LoVo (cell line): ENCODE measurements at regions not wholly inside any gene's neighbourhood (a gene's known extent, or its start where the extent isn't known, plus 50 kb on each side); places are given as distances from the start of the nearest gene placed in this dataset.
"Not testable (repeated sequence)": the region's sequence is repeated elsewhere in the genome, so short reads cannot be mapped to it uniquely, and the experiment has no call there.

ENCODE experiments used
- DNase-seq: peaks from one replicate; pipeline ENCODE4 v3.0.0-alpha.2; 2016; ENCODE audit warnings: low spot score

- DNase-seq, result no peak
Measured at GRCh38 chr1:234898455-234899033, 230.1 kb downstream of the TOMM20 start.

- DNase-seq, result no peak
Measured at GRCh38 chr1:234897754-234898454, 230.7 kb downstream of the TOMM20 start.

GRCh38 chr1:234897390-234897749 lies 231.3 kb downstream of the TOMM20 start:
- DNase-seq, result no peak

GRCh38 chr1:234896477-234897389 lies 231.9 kb downstream of the TOMM20 start:
- no peak for DNase-seq

GRCh38 chr1:234893725-234894630 lies 234.7 kb downstream of the TOMM20 start:
- DNase-seq, result no peak

GRCh38 chr1:234893359-234893724 lies 235.3 kb downstream of the TOMM20 start:
- no peak for DNase-seq

GRCh38 chr1:234892642-234893041 lies 236.0 kb downstream of the TOMM20 start:
- DNase-seq, result no peak

GRCh38 chr1:234891427-234891826 lies 237.2 kb downstream of the TOMM20 start:
- no peak for DNase-seq

- DNase-seq, result no peak
Measured at GRCh38 chr1:234889643-234890042, 239.0 kb downstream of the TOMM20 start.

GRCh38 chr1:234888247-234888646 lies 240.4 kb downstream of the TOMM20 start:
- DNase-seq, result not testable (repeated sequence)

- no peak for DNase-seq
Measured at GRCh38 chr1:234887016-234887900, 241.4 kb downstream of the TOMM20 start.

- no peak for DNase-seq
Measured at GRCh38 chr1:234886081-234886984, 242.3 kb downstream of the TOMM20 start.

GRCh38 chr1:234885601-234886000 lies 243.0 kb downstream of the TOMM20 start:
- DNase-seq, result no peak

- DNase-seq, result no peak
Measured at GRCh38 chr1:234884701-234885100, 243.9 kb downstream of the TOMM20 start.

GRCh38 chr1:234884006-234884405 lies 244.6 kb downstream of the TOMM20 start:
- DNase-seq, result no peak

- DNase-seq, result no peak
Measured at GRCh38 chr1:234882898-234883297, 245.7 kb downstream of the TOMM20 start.

- DNase-seq, result no peak
Measured at GRCh38 chr1:234881893-234882771, 246.5 kb downstream of the TOMM20 start.

GRCh38 chr1:234879147-234880080 lies 249.2 kb downstream of the TOMM20 start:
- no peak for DNase-seq
